Activated naive CD8-positive, alpha-beta T cell (primary cell): ENCODE measurements at regions not wholly inside any gene's neighbourhood (a gene's known extent, or its start where the extent isn't known, plus 50 kb on each side); places are given as distances from the start of the nearest gene placed in this dataset.

ENCODE experiments used
- H3K27ac Mint-ChIP-seq: one replicate; pipeline ENCODE4 v1.8.0; 2021; ENCODE audit warnings: mixed read lengths
- H3K27me3 Mint-ChIP-seq: one replicate; pipeline ENCODE4 v1.8.0; 2021; ENCODE audit warnings: mixed read lengths
- H3K36me3 Mint-ChIP-seq: one replicate; pipeline ENCODE4 v1.8.0; 2021; ENCODE audit warnings: mixed read lengths
- H3K4me1 Mint-ChIP-seq: one replicate; pipeline ENCODE4 v1.8.0; 2021; ENCODE audit warnings: low read depth, mixed read lengths
- H3K4me3 Mint-ChIP-seq: one replicate; pipeline ENCODE4 v1.8.0; 2021; ENCODE audit warnings: mild to moderate bottlenecking, mixed read lengths
- H3K9me3 Mint-ChIP-seq: one replicate; pipeline ENCODE4 v1.8.0; 2021; ENCODE audit warnings: low read depth, mixed read lengths

GRCh38 chr10:113376428-113376827, 176.4 kb upstream of the HABP2 start:
- Mint-ChIP-seq H3K9me3 (no peaks in the 10 kb centered on the region), H3K4me3 (no peak overlapping the region), H3K4me1 (peaks cover 7% of the 10 kb centered on the region), H3K27ac (no peak overlapping the region), H3K27me3 (peaks cover 2% of the 10 kb centered on the region), H3K36me3 (no peaks in the 10 kb centered on the region)

GRCh38 chr10:113379091-113379490, 173.8 kb upstream of the HABP2 start:
- Mint-ChIP-seq H3K4me3 (no peak overlapping the region), H3K36me3 (no peaks in the 10 kb centered on the region), H3K4me1 (peaks cover 23% of the 10 kb centered on the region), H3K27ac (no peak overlapping the region), H3K9me3 (no peaks in the 10 kb centered on the region), H3K27me3 (no peaks in the 10 kb centered on the region)

- H3K4me1 Mint-ChIP-seq = peaks cover 32% of the 10 kb centered on the region
- no peaks in the 10 kb centered on the region for H3K27me3 Mint-ChIP-seq
- no peaks in the 10 kb centered on the region for H3K9me3 Mint-ChIP-seq
- peak overlapping the region; percentile 73 for H3K27ac Mint-ChIP-seq
- H3K4me3 Mint-ChIP-seq = peak overlapping the region; percentile 84
- no peaks in the 10 kb centered on the region for H3K36me3 Mint-ChIP-seq
Measured at GRCh38 chr10:113381416-113381815, 171.4 kb upstream of the HABP2 start.

- Mint-ChIP-seq H3K27me3 (no peaks in the 10 kb centered on the region), H3K4me1 (peaks cover 32% of the 10 kb centered on the region), H3K4me3 (peak overlapping the region; percentile 84), H3K36me3 (no peaks in the 10 kb centered on the region), H3K9me3 (no peaks in the 10 kb centered on the region), H3K27ac (peak overlapping the region; percentile 73)
Measured at GRCh38 chr10:113381981-113382509, 170.8 kb upstream of the HABP2 start.

GRCh38 chr10:113382691-113383090, 170.2 kb upstream of the HABP2 start:
- H3K27ac Mint-ChIP-seq = no peak overlapping the region

GRCh38 chr10:113384181-113384580, 168.7 kb upstream of the HABP2 start:
- Mint-ChIP-seq H3K4me1 (peaks cover 32% of the 10 kb centered on the region), H3K27me3 (no peaks in the 10 kb centered on the region), H3K36me3 (no peaks in the 10 kb centered on the region), H3K27ac (no peak overlapping the region), H3K9me3 (no peaks in the 10 kb centered on the region), H3K4me3 (no peak overlapping the region)

More at GRCh38 chr10:113382691-113383090, 170.2 kb upstream of the HABP2 start:
- no peaks in the 10 kb centered on the region for H3K9me3 Mint-ChIP-seq
- H3K36me3 Mint-ChIP-seq = no peaks in the 10 kb centered on the region
- no peaks in the 10 kb centered on the region for H3K27me3 Mint-ChIP-seq
- peak overlapping the region; percentile 84 for H3K4me3 Mint-ChIP-seq
- H3K4me1 Mint-ChIP-seq = peaks cover 32% of the 10 kb centered on the region

GRCh38 chr10:113385021-113385999, 167.5 kb upstream of the HABP2 start:
- no peak overlapping the region for H3K27ac Mint-ChIP-seq
- no peaks in the 10 kb centered on the region for H3K27me3 Mint-ChIP-seq
- H3K9me3 Mint-ChIP-seq = no peaks in the 10 kb centered on the region
- H3K4me1 Mint-ChIP-seq = peaks cover 32% of the 10 kb centered on the region
- H3K36me3 Mint-ChIP-seq = no peaks in the 10 kb centered on the region
- H3K4me3 Mint-ChIP-seq = peak overlapping the region; percentile 46

- Mint-ChIP-seq H3K4me1 (peaks cover 30% of the 10 kb centered on the region), H3K27ac (no peak overlapping the region), H3K4me3 (no peak overlapping the region), H3K27me3 (no peaks in the 10 kb centered on the region), H3K9me3 (no peaks in the 10 kb centered on the region), H3K36me3 (no peaks in the 10 kb centered on the region)
Measured at GRCh38 chr10:113386005-113386404, 166.8 kb upstream of the HABP2 start.

GRCh38 chr10:113389969-113390368, 162.9 kb upstream of the HABP2 start:
- no peaks in the 10 kb centered on the region for H3K27me3 Mint-ChIP-seq
- H3K4me3 Mint-ChIP-seq = no peak overlapping the region
- H3K4me1 Mint-ChIP-seq = peaks cover 4% of the 10 kb centered on the region
- H3K9me3 Mint-ChIP-seq = no peaks in the 10 kb centered on the region
- H3K36me3 Mint-ChIP-seq = no peaks in the 10 kb centered on the region
- H3K27ac Mint-ChIP-seq = no peak overlapping the region

- Mint-ChIP-seq H3K36me3 (no peaks in the 10 kb centered on the region), H3K27me3 (no peaks in the 10 kb centered on the region), H3K4me3 (no peak overlapping the region), H3K4me1 (no peaks in the 10 kb centered on the region), H3K9me3 (no peaks in the 10 kb centered on the region), H3K27ac (no peak overlapping the region)
Measured at GRCh38 chr10:113390896-113391295, 162.0 kb upstream of the HABP2 start.

GRCh38 chr10:113397047-113397446, 155.8 kb upstream of the HABP2 start:
- Mint-ChIP-seq H3K27ac (no peak overlapping the region), H3K9me3 (no peaks in the 10 kb centered on the region), H3K27me3 (peaks cover 3% of the 10 kb centered on the region)

GRCh38 chr10:113399065-113399464, 153.8 kb upstream of the HABP2 start:
- Mint-ChIP-seq H3K36me3 (no peaks in the 10 kb centered on the region), H3K4me3 (no peak overlapping the region), H3K27me3 (peaks cover 3% of the 10 kb centered on the region), H3K27ac (no peak overlapping the region), H3K4me1 (no peaks in the 10 kb centered on the region), H3K9me3 (no peaks in the 10 kb centered on the region)

More at GRCh38 chr10:113397047-113397446, 155.8 kb upstream of the HABP2 start:
- no peak overlapping the region for H3K4me3 Mint-ChIP-seq
- no peaks in the 10 kb centered on the region for H3K36me3 Mint-ChIP-seq
- H3K4me1 Mint-ChIP-seq = no peaks in the 10 kb centered on the region

- H3K27me3 Mint-ChIP-seq = no peaks in the 10 kb centered on the region
- H3K27ac Mint-ChIP-seq = no peak overlapping the region
- no peaks in the 10 kb centered on the region for H3K36me3 Mint-ChIP-seq
- no peaks in the 10 kb centered on the region for H3K4me1 Mint-ChIP-seq
- H3K4me3 Mint-ChIP-seq = no peak overlapping the region
- no peaks in the 10 kb centered on the region for H3K9me3 Mint-ChIP-seq
Measured at GRCh38 chr10:113402602-113403001, 150.3 kb upstream of the HABP2 start.

GRCh38 chr10:113407218-113407617, 145.6 kb upstream of the HABP2 start:
- Mint-ChIP-seq H3K27me3 (no peaks in the 10 kb centered on the region), H3K27ac (no peak overlapping the region), H3K9me3 (no peaks in the 10 kb centered on the region), H3K4me1 (no peaks in the 10 kb centered on the region), H3K4me3 (no peak overlapping the region), H3K36me3 (no peaks in the 10 kb centered on the region)

GRCh38 chr10:113409175-113409574, 143.7 kb upstream of the HABP2 start:
- Mint-ChIP-seq H3K27ac (no peak overlapping the region), H3K27me3 (no peaks in the 10 kb centered on the region), H3K4me3 (no peak overlapping the region), H3K9me3 (no peaks in the 10 kb centered on the region), H3K36me3 (no peaks in the 10 kb centered on the region), H3K4me1 (no peaks in the 10 kb centered on the region)
